ENCODE measurements at regions not wholly inside any gene's neighbourhood (a gene's known extent, or its start where the extent isn't known, plus 50 kb on each side); places are given as distances from the start of the nearest gene placed in this dataset.

DNA sequence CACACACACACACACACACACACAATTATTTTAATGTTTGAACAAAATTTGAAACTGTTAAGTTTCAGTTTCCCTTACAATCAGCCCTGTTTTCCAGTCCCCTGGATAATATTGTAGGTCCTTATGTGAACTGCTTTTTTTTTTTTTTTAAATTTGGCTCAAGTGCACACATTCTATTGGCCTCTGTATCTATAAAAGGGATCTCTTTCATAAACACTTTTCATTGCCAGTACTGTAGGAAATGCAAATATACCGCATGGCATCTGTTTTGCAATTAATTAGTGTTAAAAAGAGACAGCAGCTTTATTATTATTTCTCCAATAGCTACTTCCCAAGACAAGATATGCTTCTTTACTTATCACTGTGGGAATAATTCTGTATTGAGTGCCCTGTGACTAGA is 738.7 kb downstream of the EPHA4 start:
- Histone ChIP-seq H3K9ac (ENCODE audit: insufficient read depth in 1 of 2, low read depth in 2 of 2, low read length in 2 of 2) (no peak overlapping the region), H3K4me1 (replicated peaks in 1 of 2; ENCODE audit: control insufficient read depth in 2 of 2, insufficient read depth in 2 of 2, low read length in 2 of 2) (no peaks in the 10 kb centered on the region), H3K27me3 (ENCODE audit: control insufficient read depth in 2 of 2, insufficient read depth in 2 of 2, low read length in 2 of 2) (no peaks in the 10 kb centered on the region), H3K9me3 (replicated peaks; ENCODE audit: control insufficient read depth, insufficient read depth, low read depth, low read length) (no peaks in the 10 kb centered on the region), H3K27ac (ENCODE audit: extremely low read depth, low read depth, low read length) (no peak overlapping the region), H3K36me3 (ENCODE audit: control insufficient read depth, insufficient read depth, low read length) (no peaks in the 10 kb centered on the region), H3K9me1 (ENCODE audit: control insufficient read depth, insufficient read depth, low read length) (no peaks in the 10 kb centered on the region), H2AFZ (ENCODE audit: low read depth, low read length) (no peak overlapping the region), H3K4me3 (no peak overlapping the region), H4K20me1 (replicated peaks; ENCODE audit: control insufficient read depth, insufficient read depth, low read length) (no peaks in the 10 kb centered on the region), H3K79me2 (ENCODE audit: control insufficient read depth, insufficient read depth, low read length) (no peaks in the 10 kb centered on the region), H3K4me2 (ENCODE audit: insufficient read depth, low read length) (no peak overlapping the region)
- in situ Hi-C loops (cut with MboI) (no loop called here), intact Hi-C loops (cut with micrococcal nuclease) (no loop called here)
- FAIRE-seq: no peak
- 0% methylated on average over 1 of the region's 1 CpG for WGBS (ENCODE audit: insufficient coverage, low coverage, missing lambda C conversion rate)
- no peak for ATAC-seq
- no TSS peak for BruUV-seq (replicated peaks)
- no peak for DNase-seq (ENCODE audit: extremely low read depth in 1 of 4, low spot score in 3 of 4)
- TF ChIP-seq, protein P1, sequence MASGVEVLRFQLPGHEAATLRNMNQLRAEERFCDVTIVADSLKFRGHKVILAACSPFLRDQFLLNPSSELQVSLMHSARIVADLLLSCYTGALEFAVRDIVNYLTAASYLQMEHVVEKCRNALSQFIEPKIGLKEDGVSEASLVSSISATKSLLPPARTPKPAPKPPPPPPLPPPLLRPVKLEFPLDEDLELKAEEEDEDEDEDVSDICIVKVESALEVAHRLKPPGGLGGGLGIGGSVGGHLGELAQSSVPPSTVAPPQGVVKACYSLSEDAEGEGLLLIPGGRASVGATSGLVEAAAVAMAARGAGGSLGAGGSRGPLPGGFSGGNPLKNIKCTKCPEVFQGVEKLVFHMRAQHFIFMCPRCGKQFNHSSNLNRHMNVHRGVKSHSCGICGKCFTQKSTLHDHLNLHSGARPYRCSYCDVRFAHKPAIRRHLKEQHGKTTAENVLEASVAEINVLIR (CRISPR knock-in tag; IDR thresholded peaks at IDR 0.05): no peak
- TF ChIP-seq HDGF (IDR thresholded peaks at IDR 0.05): no peak
- TF ChIP-seq ZNF57 (CRISPR knock-in tag; IDR thresholded peaks at IDR 0.05): no peak
- no peak for TF ChIP-seq WHSC1 (IDR thresholded peaks at IDR 0.05; ENCODE audit: low read length)
- TF ChIP-seq, protein P2, sequence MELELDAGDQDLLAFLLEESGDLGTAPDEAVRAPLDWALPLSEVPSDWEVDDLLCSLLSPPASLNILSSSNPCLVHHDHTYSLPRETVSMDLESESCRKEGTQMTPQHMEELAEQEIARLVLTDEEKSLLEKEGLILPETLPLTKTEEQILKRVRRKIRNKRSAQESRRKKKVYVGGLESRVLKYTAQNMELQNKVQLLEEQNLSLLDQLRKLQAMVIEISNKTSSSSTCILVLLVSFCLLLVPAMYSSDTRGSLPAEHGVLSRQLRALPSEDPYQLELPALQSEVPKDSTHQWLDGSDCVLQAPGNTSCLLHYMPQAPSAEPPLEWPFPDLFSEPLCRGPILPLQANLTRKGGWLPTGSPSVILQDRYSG (tag; conservative IDR thresholded peaks at IDR 0.05; ENCODE audit: low read depth): no peak
- ChIA-PET POLR2A (no interaction called here), CTCF (ENCODE audit: low intra/inter-chr PET ratio) (no interaction called here)

DNA sequence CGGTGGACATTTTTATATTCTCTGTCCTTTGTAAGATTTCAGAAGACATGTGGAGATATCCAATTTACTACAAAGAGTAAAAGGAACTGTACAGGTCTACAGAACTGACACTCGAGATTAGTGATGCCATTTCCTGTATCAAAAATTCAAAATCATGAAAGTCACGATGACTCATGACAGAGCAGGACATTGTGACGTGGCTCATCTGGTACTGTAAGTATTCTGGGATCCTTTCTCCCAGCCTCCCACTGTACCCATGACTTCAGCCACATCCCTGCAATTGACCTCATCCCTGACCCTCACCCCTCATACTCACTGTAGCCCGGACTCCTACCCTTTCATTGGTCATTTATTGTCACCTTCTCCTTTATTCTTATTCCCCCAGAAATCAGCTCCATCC is 736.5 kb downstream of the EPHA4 start:
- H3K9ac ChIP-seq (ENCODE audit: insufficient read depth in 1 of 2, low read depth in 2 of 2, low read length in 2 of 2): no peak overlapping the region
- ChIA-PET CTCF (ENCODE audit: low intra/inter-chr PET ratio) (no interaction called here), POLR2A (no interaction called here)
- H3K9me1 ChIP-seq (ENCODE audit: control insufficient read depth, insufficient read depth, low read length): no peaks in the 10 kb centered on the region
- no peak overlapping the region for H3K27ac ChIP-seq (ENCODE audit: extremely low read depth, low read depth, low read length)
- no peaks in the 10 kb centered on the region for H3K9me3 ChIP-seq (replicated peaks; ENCODE audit: control insufficient read depth, insufficient read depth, low read depth, low read length)
- DNase-seq (ENCODE audit: extremely low read depth in 1 of 4, low spot score in 3 of 4): no peak
- H2AFZ ChIP-seq (ENCODE audit: low read depth, low read length): no peak overlapping the region
- WGBS (ENCODE audit: insufficient coverage, low coverage, missing lambda C conversion rate): 0% methylated on average over 5 of the region's 5 CpGs
- no peak for FAIRE-seq
- H3K4me1 ChIP-seq (replicated peaks in 1 of 2; ENCODE audit: control insufficient read depth in 2 of 2, insufficient read depth in 2 of 2, low read length in 2 of 2): no peaks in the 10 kb centered on the region
- H3K36me3 ChIP-seq (ENCODE audit: control insufficient read depth, insufficient read depth, low read length): no peaks in the 10 kb centered on the region
- no peaks in the 10 kb centered on the region for H3K79me2 ChIP-seq (ENCODE audit: control insufficient read depth, insufficient read depth, low read length)
- H3K4me2 ChIP-seq (ENCODE audit: insufficient read depth, low read length): no peak overlapping the region
- H3K27me3 ChIP-seq (ENCODE audit: control insufficient read depth in 2 of 2, insufficient read depth in 2 of 2, low read length in 2 of 2): no peaks in the 10 kb centered on the region
- no TSS peak for BruUV-seq (replicated peaks)
- intact Hi-C loops (cut with micrococcal nuclease): no loop called here
- in situ Hi-C loops (cut with MboI): no loop called here
- H3K4me3 ChIP-seq: no peak overlapping the region
- no peaks in the 10 kb centered on the region for H4K20me1 ChIP-seq (replicated peaks; ENCODE audit: control insufficient read depth, insufficient read depth, low read length)
- ATAC-seq: no peak
- TF ChIP-seq SIN3B (IDR thresholded peaks at IDR 0.05; ENCODE audit: low read depth): no peak
- TF ChIP-seq, protein P3, sequence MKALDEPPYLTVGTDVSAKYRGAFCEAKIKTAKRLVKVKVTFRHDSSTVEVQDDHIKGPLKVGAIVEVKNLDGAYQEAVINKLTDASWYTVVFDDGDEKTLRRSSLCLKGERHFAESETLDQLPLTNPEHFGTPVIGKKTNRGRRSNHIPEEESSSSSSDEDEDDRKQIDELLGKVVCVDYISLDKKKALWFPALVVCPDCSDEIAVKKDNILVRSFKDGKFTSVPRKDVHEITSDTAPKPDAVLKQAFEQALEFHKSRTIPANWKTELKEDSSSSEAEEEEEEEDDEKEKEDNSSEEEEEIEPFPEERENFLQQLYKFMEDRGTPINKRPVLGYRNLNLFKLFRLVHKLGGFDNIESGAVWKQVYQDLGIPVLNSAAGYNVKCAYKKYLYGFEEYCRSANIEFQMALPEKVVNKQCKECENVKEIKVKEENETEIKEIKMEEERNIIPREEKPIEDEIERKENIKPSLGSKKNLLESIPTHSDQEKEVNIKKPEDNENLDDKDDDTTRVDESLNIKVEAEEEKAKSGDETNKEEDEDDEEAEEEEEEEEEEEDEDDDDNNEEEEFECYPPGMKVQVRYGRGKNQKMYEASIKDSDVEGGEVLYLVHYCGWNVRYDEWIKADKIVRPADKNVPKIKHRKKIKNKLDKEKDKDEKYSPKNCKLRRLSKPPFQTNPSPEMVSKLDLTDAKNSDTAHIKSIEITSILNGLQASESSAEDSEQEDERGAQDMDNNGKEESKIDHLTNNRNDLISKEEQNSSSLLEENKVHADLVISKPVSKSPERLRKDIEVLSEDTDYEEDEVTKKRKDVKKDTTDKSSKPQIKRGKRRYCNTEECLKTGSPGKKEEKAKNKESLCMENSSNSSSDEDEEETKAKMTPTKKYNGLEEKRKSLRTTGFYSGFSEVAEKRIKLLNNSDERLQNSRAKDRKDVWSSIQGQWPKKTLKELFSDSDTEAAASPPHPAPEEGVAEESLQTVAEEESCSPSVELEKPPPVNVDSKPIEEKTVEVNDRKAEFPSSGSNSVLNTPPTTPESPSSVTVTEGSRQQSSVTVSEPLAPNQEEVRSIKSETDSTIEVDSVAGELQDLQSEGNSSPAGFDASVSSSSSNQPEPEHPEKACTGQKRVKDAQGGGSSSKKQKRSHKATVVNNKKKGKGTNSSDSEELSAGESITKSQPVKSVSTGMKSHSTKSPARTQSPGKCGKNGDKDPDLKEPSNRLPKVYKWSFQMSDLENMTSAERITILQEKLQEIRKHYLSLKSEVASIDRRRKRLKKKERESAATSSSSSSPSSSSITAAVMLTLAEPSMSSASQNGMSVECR (CRISPR knock-in tag; IDR thresholded peaks at IDR 0.05): no peak
- TF ChIP-seq, protein P4, sequence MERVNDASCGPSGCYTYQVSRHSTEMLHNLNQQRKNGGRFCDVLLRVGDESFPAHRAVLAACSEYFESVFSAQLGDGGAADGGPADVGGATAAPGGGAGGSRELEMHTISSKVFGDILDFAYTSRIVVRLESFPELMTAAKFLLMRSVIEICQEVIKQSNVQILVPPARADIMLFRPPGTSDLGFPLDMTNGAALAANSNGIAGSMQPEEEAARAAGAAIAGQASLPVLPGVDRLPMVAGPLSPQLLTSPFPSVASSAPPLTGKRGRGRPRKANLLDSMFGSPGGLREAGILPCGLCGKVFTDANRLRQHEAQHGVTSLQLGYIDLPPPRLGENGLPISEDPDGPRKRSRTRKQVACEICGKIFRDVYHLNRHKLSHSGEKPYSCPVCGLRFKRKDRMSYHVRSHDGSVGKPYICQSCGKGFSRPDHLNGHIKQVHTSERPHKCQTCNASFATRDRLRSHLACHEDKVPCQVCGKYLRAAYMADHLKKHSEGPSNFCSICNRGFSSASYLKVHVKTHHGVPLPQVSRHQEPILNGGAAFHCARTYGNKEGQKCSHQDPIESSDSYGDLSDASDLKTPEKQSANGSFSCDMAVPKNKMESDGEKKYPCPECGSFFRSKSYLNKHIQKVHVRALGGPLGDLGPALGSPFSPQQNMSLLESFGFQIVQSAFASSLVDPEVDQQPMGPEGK (CRISPR knock-in tag; IDR thresholded peaks at IDR 0.05; ENCODE audit: borderline replicate concordance): no peak
- TF ChIP-seq EHMT2 (IDR thresholded peaks at IDR 0.05): no peak

Data from K562 (cell line).